ENCODE measurements at regions not wholly inside any gene's neighbourhood (a gene's known extent, or its start where the extent isn't known, plus 50 kb on each side); places are given as distances from the start of the nearest gene placed in this dataset.
"Not testable (repeated sequence)": the region's sequence is repeated elsewhere in the genome, so short reads cannot be mapped to it uniquely, and the experiment has no call there.

- DNase-seq = no peak
These were observed 108.4 kb downstream of the MINAR1 start for GRCh38 chr15:79540551-79540950.

- DNase-seq = no peak
These were observed 109.1 kb downstream of the MINAR1 start for GRCh38 chr15:79541196-79541595.

GRCh38 chr15:79543097-79543496 is 111.0 kb downstream of the MINAR1 start:
- no peak for DNase-seq

- no peak for DNase-seq
These were observed 117.1 kb downstream of the MINAR1 start for GRCh38 chr15:79549196-79549595.

GRCh38 chr15:79560384-79560783 is 128.2 kb downstream of the MINAR1 start:
- no peak for DNase-seq

- no peak for DNase-seq
These were observed 129.8 kb downstream of the MINAR1 start for GRCh38 chr15:79561982-79562381.

GRCh38 chr15:79562403-79562815 is 130.3 kb downstream of the MINAR1 start:
- no peak for DNase-seq

- no peak for DNase-seq
These were observed 130.8 kb downstream of the MINAR1 start for GRCh38 chr15:79562899-79563298.

GRCh38 chr15:79570004-79570403 is 137.9 kb downstream of the MINAR1 start:
- no peak for DNase-seq

- DNase-seq = no peak
These were observed 140.7 kb downstream of the MINAR1 start for GRCh38 chr15:79572691-79573404.

GRCh38 chr15:79574431-79575273 is 142.5 kb downstream of the MINAR1 start:
- not testable (repeated sequence) for DNase-seq

GRCh38 chr15:79582650-79583049 is 150.5 kb downstream of the MINAR1 start:
- DNase-seq = no peak

- DNase-seq = no peak
These were observed 160.0 kb downstream of the MINAR1 start for GRCh38 chr15:79592126-79592525.

GRCh38 chr15:79593119-79593869 is 161.2 kb downstream of the MINAR1 start:
- no peak for DNase-seq

GRCh38 chr15:79595306-79595705 is 163.2 kb downstream of the MINAR1 start:
- DNase-seq = no peak

- peak; percentile 63 to 65 for DNase-seq
These were observed 164.0 kb downstream of the MINAR1 start for GRCh38 chr15:79595995-79596622.

- DNase-seq = no peak
These were observed 166.5 kb downstream of the MINAR1 start for GRCh38 chr15:79598639-79599038.

GRCh38 chr15:79601405-79602086 is 169.4 kb downstream of the MINAR1 start:
- no peak for DNase-seq

GRCh38 chr15:79602180-79602579 is 170.0 kb downstream of the MINAR1 start:
- DNase-seq = no peak

- no peak for DNase-seq
These were observed 170.6 kb downstream of the MINAR1 start for GRCh38 chr15:79602731-79603130.

- no peak for DNase-seq
These were observed 174.8 kb downstream of the MINAR1 start for GRCh38 chr15:79606831-79607355.

Measured in activated T-cell treated with anti-CD3 and anti-CD28 coated beads, Interleukin-2, amount 50 U/mL, for 48 hours (primary cell).